ENCODE measurements at regions not wholly inside any gene's neighbourhood (a gene's known extent, or its start where the extent isn't known, plus 50 kb on each side); places are given as distances from the start of the nearest gene placed in this dataset.

DNA sequence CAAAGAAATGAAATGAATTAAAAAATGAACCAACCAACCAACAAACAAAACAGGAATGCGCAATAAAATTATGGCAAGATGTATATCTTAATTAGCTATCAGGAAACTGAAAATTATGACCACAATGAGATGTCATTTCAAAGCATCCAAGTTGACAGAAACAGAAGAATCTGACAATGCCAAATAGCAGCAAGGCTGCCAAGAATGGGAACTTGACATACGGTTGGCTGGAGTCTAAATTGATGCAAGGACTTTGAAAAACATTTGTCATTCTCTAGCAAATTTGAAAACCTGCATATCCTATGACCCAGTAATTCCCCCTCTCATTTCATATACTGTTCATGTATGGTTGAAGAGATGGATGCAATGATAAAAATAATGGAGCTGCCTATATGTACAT, 1262.6 kb downstream of the TBC1D22A start:
- DNase-seq (ENCODE audit: low read depth): no peak

DNA sequence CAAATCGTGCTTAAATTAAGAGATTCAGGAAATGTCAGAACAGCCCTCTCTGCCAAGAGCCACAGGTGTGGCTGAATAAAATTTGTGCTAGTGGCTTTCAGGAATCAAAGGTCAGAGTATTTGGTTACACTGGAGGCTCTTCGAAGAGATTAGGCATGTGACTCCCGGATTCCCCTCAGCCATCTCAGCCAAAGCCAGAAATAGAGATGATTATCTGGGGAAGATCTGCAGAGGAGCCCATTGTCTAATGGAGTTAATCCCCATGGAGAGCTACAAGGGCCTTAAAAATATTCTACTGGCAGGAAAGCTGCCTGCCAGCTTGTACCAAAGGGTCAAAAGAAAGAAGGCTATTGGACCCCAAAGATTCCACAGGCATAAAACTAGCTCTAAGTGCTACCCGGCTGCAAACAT, 1259.5 kb downstream of the TBC1D22A start:
- DNase-seq (ENCODE audit: low read depth): no peak

DNA sequence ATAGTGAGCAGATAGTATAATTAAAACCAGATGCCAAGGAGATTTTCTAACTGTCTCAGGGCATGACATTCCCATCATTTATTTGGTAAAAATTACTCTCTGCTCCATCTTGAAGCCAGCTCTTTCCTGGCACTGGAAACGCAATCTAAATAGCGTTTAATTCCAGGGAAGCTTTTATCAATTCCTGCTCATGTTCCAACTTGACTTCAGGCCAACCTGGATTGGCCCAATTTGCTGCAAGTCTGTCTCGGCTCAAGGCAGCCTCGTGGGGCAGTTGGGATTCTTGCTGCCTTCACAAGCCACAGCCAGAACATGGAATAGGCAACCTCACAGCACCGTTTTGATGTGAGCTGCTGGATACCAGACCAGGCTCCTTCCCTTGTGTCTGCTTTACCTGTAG, 1255.9 kb downstream of the TBC1D22A start:
- no peak for DNase-seq (ENCODE audit: low read depth)

DNA sequence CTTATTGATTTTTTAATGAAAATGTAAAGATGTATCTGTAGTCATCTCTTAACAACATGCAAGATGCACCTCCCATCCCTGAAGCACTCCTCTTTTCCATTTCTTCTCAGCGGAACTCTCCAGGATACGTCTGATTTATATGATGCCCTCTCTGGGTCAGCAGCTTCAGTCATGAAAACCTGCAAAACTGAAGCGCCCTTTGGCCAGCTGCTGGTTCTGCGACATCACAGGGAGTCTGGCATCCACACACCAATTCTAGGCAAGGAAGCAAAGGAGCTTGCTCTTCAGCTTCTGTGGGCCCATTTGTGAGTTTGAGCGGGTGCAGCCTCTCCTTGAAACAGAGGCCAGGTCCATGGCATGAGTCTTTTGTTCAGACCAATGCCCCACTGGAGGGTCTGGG, 1253.3 kb downstream of the TBC1D22A start:
- DNase-seq (ENCODE audit: low read depth): no peak

DNA sequence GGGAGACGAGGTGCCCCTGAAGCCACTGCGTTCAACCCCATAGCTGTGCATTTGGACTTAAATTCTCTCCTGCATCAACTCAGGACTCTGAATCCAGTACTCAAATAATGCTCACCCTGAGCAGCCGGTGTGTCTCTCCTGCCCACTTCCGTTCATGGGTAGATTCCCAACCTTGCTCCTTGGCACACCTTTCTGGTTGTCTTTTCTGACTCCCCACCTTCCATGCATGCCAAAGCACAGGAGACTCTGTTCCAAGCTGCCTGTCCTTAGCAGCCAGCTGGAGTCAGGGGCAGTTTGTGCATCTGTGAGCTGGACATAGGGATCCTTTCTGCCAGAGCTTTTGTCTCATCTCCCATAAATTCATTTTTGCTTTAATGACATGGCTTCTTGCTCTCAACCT, 1242.5 kb downstream of the TBC1D22A start:
- no peak for DNase-seq (ENCODE audit: low read depth)

DNA sequence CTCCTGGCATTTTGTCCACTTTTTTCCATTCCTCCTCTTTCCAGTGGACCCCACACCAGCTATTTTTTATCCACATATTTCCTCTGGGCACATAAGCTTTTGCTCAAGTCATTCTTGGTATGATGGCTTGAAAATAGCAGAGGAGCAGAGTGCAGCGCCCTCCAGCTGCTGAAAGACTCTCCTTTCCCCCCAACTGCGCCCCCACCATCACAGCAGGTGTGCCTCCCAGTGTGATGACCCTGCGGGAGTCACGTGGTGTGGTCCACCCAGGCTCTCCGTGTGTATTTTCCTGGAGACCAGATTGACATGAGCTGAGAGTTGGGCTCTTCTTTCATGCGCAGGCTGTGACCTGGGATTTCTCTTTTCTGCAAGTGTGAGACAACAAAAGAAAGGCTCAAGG, 1241.6 kb downstream of the TBC1D22A start:
- DNase-seq (ENCODE audit: low read depth): no peak

DNA sequence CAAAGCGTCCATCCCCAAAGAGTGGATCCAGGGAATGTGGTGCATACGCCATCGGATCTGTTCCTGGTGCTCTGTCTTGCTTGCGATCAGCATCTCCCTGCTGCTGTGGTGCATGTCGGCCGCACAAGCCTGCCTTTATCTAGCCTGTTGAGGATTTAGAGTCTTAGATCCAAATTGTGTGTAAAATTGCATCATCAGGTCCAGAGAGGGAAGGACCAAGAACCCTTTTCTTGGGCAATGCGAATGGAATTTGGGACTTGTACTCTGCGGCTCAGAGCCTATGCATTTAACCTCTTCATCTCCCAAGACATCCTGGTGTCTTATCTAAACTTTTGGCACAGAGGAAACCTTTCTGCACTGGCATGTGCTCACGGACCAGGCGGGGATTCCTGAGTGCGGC, 1238.7 kb downstream of the TBC1D22A start:
- no peak for DNase-seq (ENCODE audit: low read depth)

DNA sequence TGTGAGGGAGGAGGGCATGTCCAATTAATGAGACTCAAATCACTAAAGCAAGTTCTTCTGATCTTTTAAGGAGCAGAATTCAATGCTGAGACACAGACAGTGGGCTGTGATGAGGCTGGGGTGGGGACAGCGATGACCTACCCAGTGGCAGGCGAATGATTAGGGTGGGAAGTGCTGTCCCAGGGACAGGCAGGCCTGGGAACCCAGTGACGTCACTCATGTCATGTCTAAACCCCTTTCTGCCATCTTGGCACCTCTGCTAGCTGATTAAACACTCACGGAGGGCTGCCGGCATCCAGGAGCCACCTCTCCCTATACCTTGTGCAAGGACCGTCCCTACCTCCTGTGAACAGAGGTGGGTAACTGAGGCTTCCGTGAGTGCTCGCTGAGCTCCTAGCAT, 1235.2 kb downstream of the TBC1D22A start:
- no peak for DNase-seq (ENCODE audit: low read depth)

DNA sequence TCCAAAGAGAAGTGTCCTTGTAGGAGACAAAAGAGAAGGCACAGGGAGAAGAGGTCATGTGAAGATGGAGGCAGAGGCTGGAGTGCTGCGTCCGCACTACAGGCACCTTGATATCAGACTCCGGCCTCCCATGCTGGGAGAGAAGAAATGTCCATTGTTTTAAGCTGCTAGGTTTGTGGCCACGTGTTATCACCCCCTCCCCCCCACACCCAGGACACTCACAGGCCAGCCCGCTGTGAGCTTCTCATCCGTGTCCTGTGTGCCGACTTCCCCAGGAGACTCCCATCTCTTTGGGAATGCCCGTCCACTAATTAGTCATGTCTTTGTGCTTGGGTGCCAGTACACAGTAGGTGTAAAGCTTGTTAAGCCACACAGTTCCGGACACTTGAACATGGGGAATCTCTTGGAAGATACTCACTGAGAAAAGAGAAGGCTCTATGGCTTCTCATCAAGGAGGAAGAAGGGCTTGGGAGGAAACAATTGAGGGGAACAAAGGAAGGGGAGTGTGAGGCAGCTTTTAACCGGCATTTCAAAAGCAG, 1234.7 kb downstream of the TBC1D22A start:
- DNase-seq (ENCODE audit: low read depth): no peak

DNA sequence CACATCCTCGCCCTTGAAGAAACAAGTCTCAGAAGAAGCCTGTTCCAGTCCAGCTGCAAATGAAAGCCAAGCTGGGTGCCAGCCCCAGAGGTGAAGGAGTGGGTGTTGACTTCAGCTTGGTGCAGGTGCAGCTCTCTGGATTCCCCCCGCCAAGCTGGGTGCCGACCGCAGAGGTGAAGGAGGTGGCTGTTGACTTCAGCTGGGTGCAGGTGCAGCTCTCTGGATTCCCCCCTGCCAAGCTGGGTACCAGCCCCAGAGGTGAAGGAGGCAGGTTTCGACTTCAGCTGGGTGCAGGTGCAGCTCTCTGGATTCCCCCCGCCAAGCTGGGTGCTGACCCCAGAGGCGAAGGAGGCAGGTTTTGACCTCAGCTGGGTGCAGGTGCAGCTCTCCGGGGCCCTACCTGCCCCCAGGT, 1234.0 kb downstream of the TBC1D22A start:
- no peak for DNase-seq (ENCODE audit: low read depth)

DNA sequence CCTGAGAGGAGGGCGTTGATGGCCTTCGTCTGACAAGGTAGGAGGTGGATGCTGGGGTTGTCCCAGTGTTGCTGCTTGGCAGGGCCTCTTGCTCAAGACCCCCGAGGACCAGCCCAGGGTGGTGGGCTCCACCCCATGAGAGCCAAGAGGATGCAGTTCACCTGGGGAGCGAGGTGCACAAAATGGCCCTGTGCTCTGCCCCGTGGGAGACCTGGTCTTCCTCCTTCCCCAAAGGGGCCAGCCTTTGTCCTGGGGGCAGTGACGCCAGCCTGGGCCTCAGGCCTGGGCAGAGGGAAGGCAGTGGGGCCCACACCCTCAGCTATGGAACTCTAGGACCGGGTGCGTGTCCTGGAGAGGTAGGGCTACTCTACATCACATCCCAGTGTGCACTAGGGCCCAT, 1233.3 kb downstream of the TBC1D22A start:
- no peak for DNase-seq (ENCODE audit: low read depth)

DNA sequence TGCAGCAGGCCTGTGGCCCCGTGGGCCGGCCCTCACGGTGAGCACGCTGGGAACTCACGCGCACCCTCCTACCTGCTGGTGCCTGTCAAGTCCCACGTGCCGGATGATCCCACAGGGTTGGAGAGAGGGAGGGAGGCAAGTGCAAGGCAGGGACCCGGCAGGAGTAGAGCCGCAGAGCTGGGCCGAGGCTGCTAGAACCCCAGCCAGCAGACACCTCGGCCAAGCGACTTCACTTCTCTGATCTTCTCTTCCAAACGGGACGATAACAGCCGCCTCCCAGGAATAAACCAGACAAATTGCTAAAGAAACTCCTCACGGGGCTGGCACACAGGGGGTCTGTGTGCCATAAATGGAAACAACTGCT, 1232.8 kb downstream of the TBC1D22A start:
- DNase-seq (ENCODE audit: low read depth): no peak

DNA sequence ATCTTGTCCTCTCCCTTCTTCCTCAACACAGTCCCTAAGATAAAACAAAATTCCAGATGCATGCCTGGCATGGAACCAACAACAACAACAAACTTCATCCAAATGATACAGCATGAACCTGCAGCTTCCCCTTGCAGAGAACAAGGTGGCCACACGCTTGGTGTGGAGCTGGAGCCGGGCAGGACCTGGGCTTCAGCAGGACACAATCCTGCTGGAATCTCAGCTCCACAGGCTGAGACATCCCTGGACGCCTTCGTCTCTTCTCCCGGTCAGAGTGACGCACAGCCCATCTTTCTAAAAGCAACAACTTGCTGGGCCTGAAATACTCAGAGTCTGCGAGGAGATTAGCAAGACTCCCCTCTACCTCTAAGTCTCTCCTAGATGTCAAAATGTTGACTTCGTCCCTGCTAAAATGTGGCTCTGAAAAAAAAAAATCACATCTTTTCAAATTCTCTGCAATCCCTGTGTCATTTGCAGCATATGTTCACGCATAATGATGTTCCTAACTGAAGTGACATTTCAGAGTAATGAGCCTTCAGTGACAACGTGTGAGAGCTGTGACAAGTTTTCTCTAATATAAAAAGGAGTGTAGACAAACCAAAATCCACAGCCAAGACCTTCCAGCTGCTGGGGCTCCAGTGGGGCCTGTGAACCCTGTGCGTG, 1232.3 kb downstream of the TBC1D22A start:
- DNase-seq (ENCODE audit: low read depth): no peak

DNA sequence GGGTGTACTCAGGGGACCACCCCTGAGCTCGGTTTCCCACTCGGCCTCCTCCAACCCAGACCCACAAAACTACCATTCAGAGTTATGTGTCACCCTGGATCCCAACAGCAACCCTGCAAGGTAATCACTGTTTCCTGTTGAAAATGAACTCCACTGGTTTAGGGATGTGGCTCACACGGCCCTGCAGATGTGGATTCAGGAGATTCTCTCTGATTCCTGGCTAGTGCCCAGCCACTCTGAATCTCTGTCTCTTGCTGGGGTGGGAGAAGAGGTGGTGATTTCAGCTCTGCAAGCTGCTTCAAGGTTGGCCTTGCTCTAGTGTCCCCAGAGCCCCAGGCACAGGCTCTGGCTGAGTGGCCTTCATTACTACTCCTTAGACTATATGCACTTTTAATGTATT, 1231.6 kb downstream of the TBC1D22A start:
- DNase-seq (ENCODE audit: low read depth): no peak

DNA sequence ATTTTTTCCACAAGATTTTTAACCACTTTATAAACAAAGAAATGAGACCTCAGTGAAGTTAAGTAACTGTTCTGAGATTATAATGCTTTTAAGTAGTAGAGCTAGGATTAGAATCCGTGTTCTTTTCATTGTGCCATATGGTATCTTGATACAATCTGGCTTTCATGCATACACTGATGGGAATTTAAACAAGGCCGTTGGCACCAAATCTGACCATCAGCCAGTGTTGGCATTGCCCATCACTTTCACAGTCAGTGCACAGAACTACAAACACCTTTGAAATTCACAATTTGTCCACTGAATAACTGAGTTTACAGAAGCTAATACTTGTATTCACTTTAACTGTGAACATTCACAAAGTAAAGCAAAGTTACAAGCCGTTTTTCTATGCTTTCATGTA, 1228.0 kb downstream of the TBC1D22A start:
- DNase-seq (ENCODE audit: low read depth): no peak

DNA sequence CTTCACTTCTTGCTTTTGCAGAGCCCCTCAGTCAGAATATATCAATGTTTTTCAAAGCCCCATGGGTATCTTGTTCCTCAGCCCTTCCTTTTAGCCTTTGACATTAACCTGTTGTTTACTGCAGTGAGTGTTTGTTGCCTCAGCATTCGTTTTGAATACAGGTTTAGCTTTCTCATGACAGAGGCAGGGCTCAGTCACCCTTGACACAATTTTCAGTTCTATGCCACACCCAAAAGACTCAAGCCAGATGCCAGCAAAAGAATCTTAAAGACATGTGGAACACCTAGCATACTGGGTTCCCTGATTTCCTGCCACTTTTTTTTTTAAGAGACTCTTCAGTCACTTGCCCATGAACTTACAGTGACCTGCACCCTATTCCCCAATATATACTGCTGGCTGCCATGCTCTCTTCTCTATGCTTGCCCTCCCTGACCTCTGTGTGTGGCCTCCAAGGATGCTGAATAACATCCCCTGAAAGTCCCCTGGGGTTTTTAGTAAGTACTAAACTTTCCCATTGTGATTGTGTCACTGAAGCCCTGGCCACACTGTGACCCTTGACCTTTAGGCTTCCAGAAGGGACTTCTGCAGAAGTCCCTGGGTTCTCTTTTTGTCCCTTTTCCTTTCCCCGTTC, 1225.5 kb downstream of the TBC1D22A start:
- DNase-seq (ENCODE audit: low read depth): no peak

DNA sequence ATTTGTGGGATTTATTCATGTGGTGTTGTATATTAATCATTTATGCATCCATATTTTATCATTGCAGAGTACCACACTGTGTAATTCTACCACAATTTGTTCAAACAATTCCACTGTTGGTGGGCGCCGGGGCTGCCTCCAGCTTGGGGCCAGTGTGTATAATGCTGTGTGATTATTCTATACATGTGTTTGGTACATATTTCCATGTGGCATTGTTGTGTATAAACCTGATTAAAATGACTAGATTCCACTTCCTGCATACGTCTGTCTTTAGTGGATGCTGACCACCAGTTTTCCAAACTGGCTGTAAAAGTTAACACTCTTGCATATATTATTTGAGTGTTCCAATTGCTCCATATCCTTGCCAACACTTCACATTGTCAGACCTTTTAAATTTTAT, 1213.8 kb downstream of the TBC1D22A start:
- DNase-seq (ENCODE audit: low read depth): no peak

DNA sequence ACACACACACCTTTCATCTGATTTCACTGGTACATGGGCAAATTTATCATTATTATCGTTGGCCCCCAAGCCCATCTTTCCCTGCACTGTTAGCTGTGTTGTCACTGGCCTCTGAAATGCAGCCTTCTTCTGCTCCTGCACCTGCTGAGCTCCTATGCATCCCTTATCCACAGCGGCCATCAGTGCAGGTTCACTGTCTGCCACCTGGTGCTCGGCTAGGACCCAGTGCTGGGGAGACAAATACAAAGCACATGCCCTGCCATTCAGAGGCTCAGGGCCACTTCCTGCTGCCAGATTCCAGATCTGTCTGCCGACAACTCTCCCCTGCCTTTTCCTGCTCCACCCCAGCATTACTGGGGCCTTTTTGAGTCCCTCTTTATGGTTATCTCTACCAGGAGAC, 1205.4 kb downstream of the TBC1D22A start:
- no peak for DNase-seq (ENCODE audit: low read depth)

DNA sequence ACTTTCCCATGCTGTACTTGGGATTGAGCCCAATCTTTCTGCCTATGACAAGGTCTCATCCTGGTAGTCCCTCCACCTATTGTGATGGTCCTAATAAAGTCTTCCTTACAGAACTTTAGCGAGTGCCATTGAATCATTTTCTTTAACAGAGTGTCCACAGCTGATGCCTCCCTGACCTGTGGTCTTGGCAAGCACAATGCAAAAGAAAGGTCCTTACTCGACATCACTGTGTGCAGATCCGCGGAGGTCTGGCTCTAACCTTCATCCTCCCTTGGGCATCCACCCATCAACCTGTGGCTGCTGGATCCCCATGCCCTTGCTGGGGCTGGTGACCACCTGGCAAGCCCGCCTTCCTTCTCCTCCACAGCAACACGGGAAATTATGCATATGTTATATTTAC, 1203.9 kb downstream of the TBC1D22A start:
- DNase-seq (ENCODE audit: low read depth): no peak

DNA sequence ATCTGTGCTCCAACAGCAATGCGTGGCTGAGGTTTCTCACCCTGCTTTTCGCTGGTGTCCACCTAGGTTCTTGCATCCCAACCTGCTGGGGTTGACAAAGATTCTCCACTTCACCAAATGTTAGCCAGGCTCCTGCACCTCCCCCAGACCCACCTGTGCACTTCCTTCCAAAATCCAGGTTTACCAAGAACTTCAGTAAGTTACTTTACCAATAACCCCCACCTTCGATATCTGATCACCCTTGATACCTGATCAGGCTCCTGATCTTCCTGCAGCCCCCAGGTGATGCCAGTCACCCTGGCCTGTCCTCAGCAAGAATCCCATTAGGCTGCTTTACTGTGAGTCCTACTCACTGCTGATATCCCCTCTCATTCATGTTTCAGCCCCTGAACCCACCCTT, 1203.4 kb downstream of the TBC1D22A start:
- no peak for DNase-seq (ENCODE audit: low read depth)

DNA sequence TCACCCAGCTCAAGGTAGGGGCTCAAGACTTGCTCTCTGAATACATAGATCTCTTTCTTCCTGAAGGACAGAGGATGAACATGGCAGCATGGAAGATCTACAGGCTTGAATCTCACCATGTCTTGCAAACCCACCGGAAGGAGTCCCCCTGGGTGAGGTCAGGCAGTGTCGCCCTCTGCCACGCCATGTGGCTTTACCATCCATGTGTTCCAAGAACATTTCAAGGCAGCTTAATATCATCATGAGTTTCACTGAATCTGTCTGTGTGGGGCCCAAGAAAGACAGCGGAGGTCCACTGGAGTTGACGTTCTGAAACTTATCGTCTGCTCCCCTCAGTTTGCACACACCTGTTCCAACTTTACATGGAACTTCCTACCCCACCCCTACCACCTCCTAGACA, 1202.6 kb downstream of the TBC1D22A start:
- DNase-seq (ENCODE audit: low read depth): no peak

DNA sequence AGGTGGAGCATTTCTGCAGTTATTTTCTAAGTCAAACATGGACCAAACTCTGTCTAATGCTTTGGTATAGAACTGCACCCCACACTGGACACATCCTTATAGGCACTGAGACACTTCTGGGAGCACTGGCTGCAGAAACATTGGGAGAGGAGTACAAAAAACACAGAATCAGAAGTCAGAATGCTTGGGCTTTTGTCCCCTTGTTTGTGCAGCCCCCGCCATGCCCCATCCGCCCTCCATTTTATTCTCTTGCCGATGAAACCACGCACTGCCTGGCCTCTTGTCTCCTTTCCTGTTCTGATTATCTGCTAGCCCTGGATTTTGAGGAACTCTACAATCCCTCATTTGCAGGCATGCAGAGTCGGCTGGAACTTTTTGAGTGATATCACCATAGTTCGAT, 1201.2 kb downstream of the TBC1D22A start:
- DNase-seq (ENCODE audit: low read depth): no peak

DNA sequence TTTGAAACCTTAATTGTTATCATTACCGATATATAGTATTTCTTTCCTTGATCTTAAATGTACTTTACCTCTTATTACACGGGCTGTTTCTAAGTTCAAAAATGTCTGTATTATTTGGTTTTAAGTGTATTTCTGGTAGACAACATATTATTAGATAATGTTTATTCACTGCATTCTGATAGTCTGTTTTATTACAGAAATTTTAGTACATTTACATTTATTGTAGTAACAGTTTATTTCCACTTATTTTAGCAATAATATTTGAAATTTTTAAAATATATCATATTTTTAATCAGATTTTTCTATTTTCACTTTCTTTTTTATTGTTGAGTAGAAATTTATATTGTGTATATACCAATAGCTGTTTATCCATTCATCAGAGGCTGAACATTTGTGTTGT, 1195.2 kb downstream of the TBC1D22A start:
- DNase-seq (ENCODE audit: low read depth): no peak
